Esophagus muscularis mucosa (tissue), 4 donors: ENCODE measurements at regions not wholly inside any gene's neighbourhood (a gene's known extent, or its start where the extent isn't known, plus 50 kb on each side); places are given as distances from the start of the nearest gene placed in this dataset.
"Not testable (repeated sequence)": the region's sequence is repeated elsewhere in the genome, so short reads cannot be mapped to it uniquely, and the experiment has no call there.

Experiments used
- DNase-seq: peaks from one replicate; pipeline ENCODE4 v3.0.0-alpha.2; 2017; ENCODE audit errors: extremely low spot score
- H3K27ac ChIP-seq, 4 donors: fragments of 200-600 bp; sonication (generic); replicated peaks in 1 of 4; 1 replicate in 3 of 4; 2 replicates in 1 of 4; pipeline ENCODE4 v1.5.1; 2016 to 2019; ENCODE audit warnings: mild to moderate bottlenecking in 1 of 4
- H3K27me3 ChIP-seq, 4 donors: fragments of 200-600 bp; sonication (generic); one replicate each; pipeline versions ENCODE4 v1.5.1 to v1.6.0; 2016 to 2019
- H3K36me3 ChIP-seq, 4 donors: fragments of 200-600 bp; sonication (generic); one replicate each; pipeline ENCODE4 v1.5.1; 2016 to 2019
- H3K4me1 ChIP-seq, 4 donors: fragments of 200-600 bp; sonication (generic); one replicate each; pipeline ENCODE4 v1.5.1; 2016 to 2019
- H3K4me3 ChIP-seq, 4 donors: fragments of 200-600 bp; sonication (generic); 1 replicate in 2 of 4; 2 replicates in 2 of 4; pipeline ENCODE4 v1.5.1; 2016 to 2019; ENCODE audit warnings: mild to moderate bottlenecking in 4 of 4, moderate library complexity in 1 of 4
- H3K9me3 ChIP-seq, 4 donors: fragments of 200-600 bp; sonication (generic); 1 replicate in 3 of 4; 2 replicates in 1 of 4; pipeline ENCODE4 v1.5.1; 2016 to 2019
- EP300 ChIP-seq: sonication (generic); formaldehyde crosslinking; IDR thresholded peaks from one replicate; pipeline ENCODE4 v1.6.1; 2017; ENCODE audit warnings: antibody characterized with exemption
- POLR2A ChIP-seq: fragments of 450-650 bp; IDR thresholded peaks from one replicate; pipeline ENCODE4 v1.6.1; 2017; ENCODE audit warnings: antibody characterized with exemption, moderate library complexity, mild to moderate bottlenecking, low read depth
- POLR2AphosphoS5 ChIP-seq, 2 donors: sonication (generic); formaldehyde crosslinking; IDR thresholded peaks; one replicate each; pipeline ENCODE4 v1.6.1; 2017; ENCODE audit warnings: antibody characterized with exemption in 2 of 2
- WGBS: methylation state at CpG from one replicate; pipeline ENCODE4 v1.1.5; 2018; 5-methylcytosine and 5-hydroxymethylcytosine counted together
- intact Hi-C: fragments of 100-400 bp; cut with DNase I; formaldehyde crosslinking; loops from one replicate; pipeline ENCODE4 v1.15.1; 2023
- TF ChIP-seq, protein P1 (sequence below), 3 experiments: fragments of 200-600 bp in 2 of 3; fragments of 450-650 bp in 1 of 3; sonication (generic) in 2 of 3; IDR thresholded peaks; one replicate each; pipeline ENCODE4 v1.5.1; 2017 to 2019; ENCODE audit warnings: antibody characterized with exemption in 3 of 3, mild to moderate bottlenecking in 2 of 3, moderate library complexity in 1 of 3

DNA sequence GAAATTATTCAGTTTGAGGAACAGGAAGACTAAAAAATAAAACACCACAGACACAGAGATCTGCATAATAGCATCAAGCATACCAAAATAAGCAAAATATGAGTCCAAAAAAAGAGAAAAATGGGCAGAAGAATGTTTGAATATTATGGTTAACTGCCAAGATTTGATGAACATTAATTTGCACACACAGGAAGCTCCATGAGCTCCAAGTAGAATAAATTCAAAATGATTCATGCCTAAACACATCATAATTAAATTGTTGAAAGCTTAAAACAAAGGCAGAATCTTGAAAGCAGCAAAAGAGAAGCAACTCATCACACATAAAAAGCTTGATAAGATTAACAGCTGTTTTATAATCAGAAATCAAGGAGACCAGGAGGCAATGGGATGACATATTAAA, 156.6 kb upstream of the ARSJ start:
- Histone ChIP-seq H3K27me3 (no peaks in the 10 kb centered on the region), H3K4me1 (peaks cover 0 to 5% (median 0%) of the 10 kb centered on the region in 4 donors), H3K27ac (no peak overlapping the region), H3K36me3 (no peaks in the 10 kb centered on the region), H3K9me3 (peaks cover 0 to 2% (median 0%) of the 10 kb centered on the region in 4 donors), H3K4me3 (no peak overlapping the region)
- DNase-seq, result no peak
- no peak for TF ChIP-seq EP300
- no peak for TF ChIP-seq POLR2A
- no peak for TF ChIP-seq POLR2AphosphoS5 (IDR thresholded peaks at IDR 0.05)
- TF ChIP-seq, protein P1, sequence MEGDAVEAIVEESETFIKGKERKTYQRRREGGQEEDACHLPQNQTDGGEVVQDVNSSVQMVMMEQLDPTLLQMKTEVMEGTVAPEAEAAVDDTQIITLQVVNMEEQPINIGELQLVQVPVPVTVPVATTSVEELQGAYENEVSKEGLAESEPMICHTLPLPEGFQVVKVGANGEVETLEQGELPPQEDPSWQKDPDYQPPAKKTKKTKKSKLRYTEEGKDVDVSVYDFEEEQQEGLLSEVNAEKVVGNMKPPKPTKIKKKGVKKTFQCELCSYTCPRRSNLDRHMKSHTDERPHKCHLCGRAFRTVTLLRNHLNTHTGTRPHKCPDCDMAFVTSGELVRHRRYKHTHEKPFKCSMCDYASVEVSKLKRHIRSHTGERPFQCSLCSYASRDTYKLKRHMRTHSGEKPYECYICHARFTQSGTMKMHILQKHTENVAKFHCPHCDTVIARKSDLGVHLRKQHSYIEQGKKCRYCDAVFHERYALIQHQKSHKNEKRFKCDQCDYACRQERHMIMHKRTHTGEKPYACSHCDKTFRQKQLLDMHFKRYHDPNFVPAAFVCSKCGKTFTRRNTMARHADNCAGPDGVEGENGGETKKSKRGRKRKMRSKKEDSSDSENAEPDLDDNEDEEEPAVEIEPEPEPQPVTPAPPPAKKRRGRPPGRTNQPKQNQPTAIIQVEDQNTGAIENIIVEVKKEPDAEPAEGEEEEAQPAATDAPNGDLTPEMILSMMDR (IDR thresholded peaks at IDR 0.05), result no peak
- intact Hi-C loops, result no loop called here

DNA sequence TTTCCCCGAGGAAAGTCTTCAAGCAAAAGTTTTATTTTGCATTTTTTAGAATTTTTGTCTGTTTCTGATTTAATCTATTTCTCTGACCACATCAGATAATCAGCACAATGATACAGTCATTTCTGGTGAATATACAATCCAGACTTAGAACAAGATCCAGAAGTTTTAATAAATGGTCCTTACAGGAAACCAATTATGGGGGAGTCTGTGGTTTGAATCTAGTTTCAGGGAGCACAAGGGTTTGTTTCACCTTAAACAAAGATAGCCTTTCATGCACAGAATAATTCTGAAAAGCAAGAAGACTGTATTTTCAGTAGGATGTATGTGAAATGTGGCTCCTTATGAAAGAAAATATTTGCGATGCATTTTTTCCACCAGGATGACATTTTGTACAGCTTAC, 158.5 kb upstream of the ARSJ start:
- H3K27ac ChIP-seq, result no peak overlapping the region
- H3K36me3 ChIP-seq, result no peaks in the 10 kb centered on the region
- no peaks in the 10 kb centered on the region for H3K27me3 ChIP-seq
- no peak overlapping the region for H3K4me3 ChIP-seq
- 79% methylated on average over 2 of the region's 2 CpGs for WGBS
- TF ChIP-seq EP300 (no peak), POLR2A (no peak), POLR2AphosphoS5 (IDR thresholded peaks at IDR 0.05) (no peak)
- TF ChIP-seq, protein P1 (IDR thresholded peaks at IDR 0.05), result no peak
- peaks cover 0 to 5% (median 0%) of the 10 kb centered on the region in 4 donors for H3K4me1 ChIP-seq
- intact Hi-C loops, result no loop called here
- peaks cover 0 to 4% (median 0%) of the 10 kb centered on the region in 4 donors for H3K9me3 ChIP-seq
- no peak for DNase-seq

DNA sequence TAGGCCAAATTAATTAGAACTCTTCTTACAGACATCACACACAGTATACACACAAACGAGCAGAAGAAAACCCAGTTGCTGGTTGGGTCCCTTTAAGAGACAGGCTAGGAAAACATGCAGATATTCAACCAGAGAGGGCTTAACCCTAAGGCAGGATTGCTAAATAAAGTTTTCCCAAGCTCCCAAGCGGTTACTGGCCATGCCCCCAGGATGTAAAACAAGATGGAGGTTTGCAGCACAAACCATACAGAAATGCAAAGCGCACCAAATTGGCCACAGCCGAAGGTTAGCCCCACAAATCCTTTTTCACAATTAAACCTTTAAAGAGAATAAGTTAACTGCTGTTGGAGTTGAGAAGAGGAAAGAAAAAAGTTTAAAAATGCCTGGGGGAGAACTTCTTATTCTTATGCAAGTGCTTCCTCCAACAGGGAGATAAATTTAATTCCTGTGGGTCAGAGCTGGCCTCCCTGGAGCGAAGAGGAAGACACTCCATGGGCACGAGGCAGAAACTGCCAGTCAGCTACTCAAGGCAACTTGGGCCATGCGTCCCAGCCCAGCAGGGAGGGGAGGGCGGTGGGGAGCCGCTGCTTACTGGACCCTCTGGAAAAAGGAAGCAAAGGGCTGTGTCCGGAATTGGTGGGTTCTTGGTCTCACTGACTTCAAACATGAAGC, 167.6 kb upstream of the ARSJ start:
- 78% methylated on average over 10 of the region's 10 CpGs for WGBS
- DNase-seq, result no peak

DNA sequence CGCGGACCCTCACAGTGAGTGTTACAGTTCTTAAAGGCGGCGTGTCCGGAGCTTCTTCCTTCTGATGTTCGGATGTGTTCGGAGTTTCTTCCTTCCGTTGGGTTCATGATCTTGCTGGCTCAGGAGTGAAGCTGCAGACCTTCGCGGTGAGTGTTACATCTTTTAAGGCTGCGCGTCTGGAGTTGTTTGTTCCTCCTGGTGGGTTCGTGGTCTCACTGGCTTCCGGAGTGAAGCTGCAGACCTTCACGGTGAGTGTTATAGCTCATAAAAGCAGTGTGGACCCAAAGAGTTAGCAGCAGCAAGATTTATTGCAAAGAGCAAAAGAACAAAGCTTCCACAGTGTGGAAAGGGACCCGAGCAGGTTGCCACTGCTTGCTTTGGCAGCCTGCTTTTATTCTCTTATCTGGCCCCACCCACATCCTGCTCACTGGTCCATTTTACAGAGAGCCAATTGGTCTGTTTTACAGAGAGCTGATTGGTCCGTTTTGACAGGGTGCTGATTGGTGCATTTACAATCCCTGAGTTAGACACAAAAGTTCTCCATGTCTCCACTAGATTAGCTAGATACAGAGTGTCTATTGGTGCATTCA, 168.3 kb upstream of the ARSJ start:
- H3K27me3 ChIP-seq, intact Hi-C loops, H3K27ac ChIP-seq, DNase-seq, H3K4me3 ChIP-seq, H3K4me1 ChIP-seq, H3K36me3 ChIP-seq, H3K9me3 ChIP-seq: not testable (repeated sequence)
- 87% methylated on average over 17 of the region's 17 CpGs for WGBS

More for the DNA sequence above, 167.6 kb upstream of the ARSJ start:
- no peaks in the 10 kb centered on the region for H3K9me3 ChIP-seq
- H3K36me3 ChIP-seq, result no peaks in the 10 kb centered on the region
- H3K4me1 ChIP-seq, result no peaks in the 10 kb centered on the region
- no peak overlapping the region for H3K4me3 ChIP-seq
- intact Hi-C loops, result no loop called here
- no peak overlapping the region for H3K27ac ChIP-seq
- no peaks in the 10 kb centered on the region for H3K27me3 ChIP-seq
- TF ChIP-seq POLR2A, result no peak
- TF ChIP-seq, protein P1 (IDR thresholded peaks at IDR 0.05), result no peak
- no peak for TF ChIP-seq POLR2AphosphoS5 (IDR thresholded peaks at IDR 0.05)
- no peak for TF ChIP-seq EP300

DNA sequence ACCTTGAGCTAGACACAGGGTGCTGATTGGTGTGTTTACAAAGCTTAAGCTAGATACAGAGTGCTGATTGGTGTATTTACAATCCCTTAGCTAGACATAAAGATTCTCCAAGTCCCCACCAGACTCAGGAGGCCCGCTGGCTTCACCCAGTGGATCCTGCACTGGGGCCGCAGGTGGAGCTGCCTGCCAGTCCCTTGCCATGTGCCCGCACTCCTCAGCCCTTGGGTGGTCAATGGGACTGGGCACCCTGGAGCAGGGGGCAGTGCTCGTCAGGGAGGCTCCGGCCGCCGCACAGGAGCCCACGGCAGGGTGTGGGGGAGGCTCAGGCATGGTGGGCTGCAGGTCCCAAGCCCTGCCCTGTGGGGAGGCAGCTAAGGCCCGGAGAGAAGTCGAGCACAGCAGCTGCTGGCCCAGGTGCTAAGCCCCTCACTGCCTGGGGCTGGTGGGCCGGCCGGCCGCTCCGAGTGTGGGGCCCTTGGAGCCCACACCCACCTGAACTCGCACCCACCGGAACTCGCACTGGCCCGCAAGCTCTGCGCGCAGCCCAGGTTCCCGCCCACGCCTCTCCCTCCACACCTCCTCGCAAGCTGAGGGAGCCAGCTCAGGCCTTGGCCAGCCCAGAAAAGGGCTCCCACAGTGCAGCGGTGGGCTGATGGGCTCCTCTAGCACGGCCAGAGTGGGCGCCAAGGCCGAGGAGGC, 169.1 kb upstream of the ARSJ start:
- H3K4me3 ChIP-seq, DNase-seq, H3K4me1 ChIP-seq, intact Hi-C loops, H3K27me3 ChIP-seq, H3K36me3 ChIP-seq, H3K27ac ChIP-seq, H3K9me3 ChIP-seq: not testable (repeated sequence)
- WGBS, result 99% methylated on average over 23 of the region's 27 CpGs
